ENCODE measurements at regions not wholly inside any gene's neighbourhood (a gene's known extent, or its start where the extent isn't known, plus 50 kb on each side); places are given as distances from the start of the nearest gene placed in this dataset.

GRCh38 chr2:187876554-187876953 is 322.3 kb upstream of the TFPI start:
- no peak for ATAC-seq
- TF ChIP-seq ZFP3 (CRISPR knock-in tag; IDR thresholded peaks at IDR 0.05): no peak
- TF ChIP-seq POU6F1 (CRISPR knock-in tag; IDR thresholded peaks at IDR 0.05; ENCODE audit: borderline replicate concordance, low read depth): no peak
- no peak for TF ChIP-seq TCF4 (CRISPR knock-in tag; IDR thresholded peaks at IDR 0.05; ENCODE audit: borderline replicate concordance)
- TF ChIP-seq, protein P1, sequence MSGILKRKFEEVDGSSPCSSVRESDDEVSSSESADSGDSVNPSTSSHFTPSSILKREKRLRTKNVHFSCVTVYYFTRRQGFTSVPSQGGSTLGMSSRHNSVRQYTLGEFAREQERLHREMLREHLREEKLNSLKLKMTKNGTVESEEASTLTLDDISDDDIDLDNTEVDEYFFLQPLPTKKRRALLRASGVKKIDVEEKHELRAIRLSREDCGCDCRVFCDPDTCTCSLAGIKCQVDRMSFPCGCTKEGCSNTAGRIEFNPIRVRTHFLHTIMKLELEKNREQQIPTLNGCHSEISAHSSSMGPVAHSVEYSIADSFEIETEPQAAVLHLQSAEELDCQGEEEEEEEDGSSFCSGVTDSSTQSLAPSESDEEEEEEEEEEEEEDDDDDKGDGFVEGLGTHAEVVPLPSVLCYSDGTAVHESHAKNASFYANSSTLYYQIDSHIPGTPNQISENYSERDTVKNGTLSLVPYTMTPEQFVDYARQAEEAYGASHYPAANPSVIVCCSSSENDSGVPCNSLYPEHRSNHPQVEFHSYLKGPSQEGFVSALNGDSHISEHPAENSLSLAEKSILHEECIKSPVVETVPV (CRISPR knock-in tag; IDR thresholded peaks at IDR 0.05): no peak
- no peak for TF ChIP-seq ZC3H10 (CRISPR knock-in tag; IDR thresholded peaks at IDR 0.05)
- TF ChIP-seq ZNF70 (CRISPR knock-in tag; IDR thresholded peaks at IDR 0.05): no peak
- no peak for TF ChIP-seq BACH2 (CRISPR knock-in tag; IDR thresholded peaks at IDR 0.05; ENCODE audit: borderline replicate concordance)
- TF ChIP-seq ISL1 (CRISPR knock-in tag; IDR thresholded peaks at IDR 0.05): no peak

DNA sequence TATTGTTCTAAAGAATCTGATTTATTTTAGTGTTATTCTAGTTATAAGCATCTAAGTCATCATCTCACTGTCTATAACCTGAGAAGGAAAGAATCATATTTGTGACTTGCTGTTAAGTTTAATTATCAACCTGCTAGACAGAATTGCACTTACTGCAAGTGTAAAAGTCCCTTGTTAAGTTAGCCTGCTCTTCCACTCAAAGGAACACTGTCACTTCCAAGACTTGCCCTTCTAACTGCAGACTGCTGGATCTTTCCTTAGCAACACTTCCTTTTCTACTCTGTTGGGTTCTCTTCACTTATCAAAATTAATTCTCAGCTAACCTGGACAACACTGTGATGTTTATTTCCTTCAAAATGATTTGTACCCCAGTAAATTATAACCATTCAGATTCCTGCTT is 323.2 kb upstream of the TFPI start:
- no peak for ATAC-seq
- TF ChIP-seq ZFP30 (CRISPR knock-in tag; IDR thresholded peaks at IDR 0.05) (no peak), PATZ1 (CRISPR knock-in tag; IDR thresholded peaks at IDR 0.05; ENCODE audit: borderline replicate concordance) (no peak), ISL1 (CRISPR knock-in tag; IDR thresholded peaks at IDR 0.05) (no peak), ZNF8 (CRISPR knock-in tag; IDR thresholded peaks at IDR 0.05) (no peak), CSDC2 (CRISPR knock-in tag; IDR thresholded peaks at IDR 0.05) (no peak)
- TF ChIP-seq, protein P1 (CRISPR knock-in tag; IDR thresholded peaks at IDR 0.05): no peak

DNA sequence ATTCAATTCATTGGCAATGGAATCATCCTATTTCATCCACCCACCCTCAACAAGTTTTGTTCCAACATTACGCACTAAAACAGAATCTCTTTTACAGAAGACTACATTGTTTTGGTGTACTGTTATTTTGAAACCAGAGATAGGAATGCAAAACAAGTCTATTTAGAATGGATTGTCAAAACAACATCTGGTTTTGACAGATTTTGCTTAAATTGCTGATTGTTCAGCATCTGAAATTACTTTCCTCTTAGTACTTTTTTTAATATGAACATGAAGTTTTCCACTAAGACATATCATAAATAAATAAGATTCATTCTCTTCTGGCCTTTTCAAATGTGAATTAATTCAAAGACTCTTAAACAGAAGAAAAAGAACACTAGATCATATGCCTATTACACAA is 323.9 kb upstream of the TFPI start:
- no peak for ATAC-seq
- TF ChIP-seq ARNTL (CRISPR knock-in tag; IDR thresholded peaks at IDR 0.05; ENCODE audit: borderline replicate concordance, low read depth) (no peak), ZNF8 (CRISPR knock-in tag; IDR thresholded peaks at IDR 0.05) (no peak), PATZ1 (CRISPR knock-in tag; IDR thresholded peaks at IDR 0.05; ENCODE audit: borderline replicate concordance) (no peak), TCF4 (CRISPR knock-in tag; IDR thresholded peaks at IDR 0.05; ENCODE audit: borderline replicate concordance) (no peak), TSHZ2 (CRISPR knock-in tag; IDR thresholded peaks at IDR 0.05) (no peak), CSDC2 (CRISPR knock-in tag; IDR thresholded peaks at IDR 0.05) (no peak), OSR1 (CRISPR knock-in tag; IDR thresholded peaks at IDR 0.05) (no peak), GLIS3 (CRISPR knock-in tag; IDR thresholded peaks at IDR 0.05) (no peak), ZNF565 (CRISPR knock-in tag; conservative IDR thresholded peaks at IDR 0.05; ENCODE audit: low read depth) (no peak), PPARA (CRISPR knock-in tag; IDR thresholded peaks at IDR 0.05; ENCODE audit: borderline replicate concordance) (no peak), BACH2 (CRISPR knock-in tag; IDR thresholded peaks at IDR 0.05; ENCODE audit: borderline replicate concordance) (no peak), ISL1 (CRISPR knock-in tag; IDR thresholded peaks at IDR 0.05) (no peak), ZNF70 (CRISPR knock-in tag; IDR thresholded peaks at IDR 0.05) (no peak), CREB5 (CRISPR knock-in tag; IDR thresholded peaks at IDR 0.05; ENCODE audit: low read depth) (no peak), RARB (CRISPR knock-in tag; IDR thresholded peaks at IDR 0.05) (no peak)
- TF ChIP-seq, protein P1 (CRISPR knock-in tag; IDR thresholded peaks at IDR 0.05): no peak

All from SK-N-SH treated with all-trans-retinoic acid at 6 μM for 48 hours (cell line).